8988T (cell line): ENCODE measurements at regions not wholly inside any gene's neighbourhood (a gene's known extent, or its start where the extent isn't known, plus 50 kb on each side); places are given as distances from the start of the nearest gene placed in this dataset.
"Not testable (repeated sequence)": the region's sequence is repeated elsewhere in the genome, so short reads cannot be mapped to it uniquely, and the experiment has no call there.

Experiments used
- DNase-seq: peaks from one replicate; pipeline ENCODE4 v3.0.0; 2011

DNA sequence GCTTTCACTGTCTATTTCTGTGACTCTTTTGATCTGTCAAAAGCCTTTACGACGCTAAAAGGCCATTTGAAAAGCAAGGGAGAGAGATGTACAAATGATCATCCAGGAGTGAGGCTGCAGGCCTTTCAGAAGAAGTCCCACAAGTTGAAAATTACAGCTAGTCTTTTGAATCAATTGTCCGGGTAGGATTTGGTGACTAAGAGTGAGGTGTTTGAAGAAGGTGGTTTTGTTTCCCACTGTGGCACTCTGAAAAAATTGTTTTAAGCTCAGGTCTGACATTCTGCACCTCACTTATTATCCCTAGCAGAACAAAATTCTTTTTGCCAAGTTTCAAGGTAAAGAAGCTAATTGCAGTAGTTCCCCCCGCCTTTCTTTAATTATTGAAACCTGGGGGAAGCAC, 50.8 kb upstream of the TMEM108 start:
- no peak for DNase-seq

DNA sequence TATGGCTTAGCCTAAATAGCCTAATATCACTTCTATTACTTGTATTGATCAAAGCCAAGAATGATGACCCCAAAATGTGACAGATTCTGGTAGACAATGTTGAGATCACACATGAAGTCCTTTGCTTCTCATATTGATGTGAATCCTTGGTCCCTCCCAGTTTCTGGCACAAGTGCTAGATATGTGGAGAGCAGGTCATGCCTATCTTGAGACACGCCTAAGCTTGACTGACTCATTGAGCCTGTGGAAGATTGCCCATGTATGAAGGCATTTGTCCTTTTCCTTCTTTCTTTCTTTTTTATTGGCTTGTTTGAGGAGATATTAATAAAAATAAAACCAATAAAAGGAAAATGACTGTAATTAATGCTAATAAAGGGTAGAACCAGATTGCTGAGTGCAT, 54.0 kb upstream of the TMEM108 start:
- DNase-seq: no peak

- no peak for DNase-seq
Observed at GRCh38 chr3:132983143-132983770, 54.9 kb upstream of the TMEM108 start.

DNA sequence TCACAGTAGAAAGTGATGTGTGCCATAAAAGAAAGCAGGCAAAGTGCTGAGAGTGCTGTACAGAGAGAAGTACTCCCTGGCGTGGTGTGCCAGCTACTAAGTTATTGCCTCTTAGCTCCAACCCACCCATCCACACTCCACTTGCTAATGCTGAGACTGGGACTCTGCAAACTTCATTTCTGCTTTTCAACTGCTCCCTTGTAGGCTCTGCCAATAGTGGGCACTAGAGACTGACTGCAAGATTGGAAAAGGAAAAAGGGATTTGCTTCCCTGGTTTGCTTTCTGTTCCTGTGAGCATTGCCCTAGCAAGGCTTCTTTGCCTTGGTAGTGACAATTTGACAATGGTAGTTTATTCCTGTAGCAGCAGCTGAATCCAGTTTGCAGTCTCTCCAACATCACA, 56.5 kb upstream of the TMEM108 start:
- DNase-seq: no peak

DNA sequence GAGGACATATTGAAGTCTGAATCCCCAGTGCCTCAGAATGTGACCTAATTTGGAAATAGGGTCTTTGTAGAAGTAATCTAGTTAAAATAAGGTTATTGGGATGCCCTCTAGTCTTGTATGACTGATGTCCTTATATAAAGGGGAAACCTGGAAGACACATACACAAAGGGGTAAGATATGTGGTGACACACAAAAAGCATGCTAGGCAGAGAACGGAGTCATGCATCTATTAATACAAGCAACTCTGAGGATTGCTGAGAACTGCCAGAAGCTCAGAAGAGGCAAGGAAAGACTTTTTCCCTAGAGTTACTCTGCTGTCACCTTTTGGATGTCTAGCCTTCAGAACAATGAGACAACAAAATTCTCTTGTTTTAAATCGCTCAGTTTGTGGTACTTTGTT, 58.1 kb upstream of the TMEM108 start:
- no peak for DNase-seq

DNA sequence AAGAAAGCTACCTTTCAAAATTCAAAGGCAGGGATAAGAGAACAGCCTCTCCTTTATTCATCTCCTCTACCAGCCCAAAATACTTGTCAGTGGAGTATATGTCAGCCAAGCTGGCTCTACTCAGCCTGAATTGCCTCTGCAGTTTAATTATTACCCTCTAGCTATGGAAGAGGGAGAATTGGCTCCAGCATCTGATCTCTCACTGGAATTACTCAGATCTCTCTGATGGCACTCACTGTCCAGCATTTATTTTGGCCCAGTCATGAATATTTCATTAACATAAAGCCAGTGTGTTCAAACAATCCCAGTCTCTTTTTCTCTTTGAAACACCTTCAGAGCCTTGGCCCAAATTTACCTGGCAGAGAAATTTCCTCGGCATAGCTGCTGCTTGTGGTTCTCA, 58.6 kb upstream of the TMEM108 start:
- no peak for DNase-seq

- DNase-seq: not testable (repeated sequence)
Observed at GRCh38 chr3:132978946-132979345, 59.2 kb upstream of the TMEM108 start.

- DNase-seq: no peak
Observed at GRCh38 chr3:132978464-132978863, 59.7 kb upstream of the TMEM108 start.

GRCh38 chr3:132974097-132974496, 64.1 kb upstream of the TMEM108 start:
- no peak for DNase-seq

- DNase-seq: no peak
Observed at GRCh38 chr3:132973441-132973840, 64.8 kb upstream of the TMEM108 start.

DNA sequence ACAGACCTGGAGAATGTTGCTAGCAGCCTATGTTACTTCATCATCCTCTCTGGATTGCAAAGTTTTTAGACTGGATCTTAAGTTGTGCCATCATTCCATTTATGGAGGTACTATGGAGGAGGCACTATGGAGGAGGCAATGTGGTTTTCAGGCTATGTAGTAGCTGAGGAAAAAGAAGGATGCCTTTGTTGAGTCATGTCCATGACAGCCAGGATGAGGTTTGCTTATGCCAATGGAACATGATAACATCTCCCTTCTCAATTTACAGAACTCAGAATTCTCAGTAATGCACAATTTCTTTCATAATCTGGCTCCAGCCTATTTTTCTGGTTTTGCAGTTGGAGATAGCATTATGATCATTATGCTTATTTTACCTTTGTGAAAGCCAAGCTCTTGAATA, 65.9 kb upstream of the TMEM108 start:
- DNase-seq: no peak

DNA sequence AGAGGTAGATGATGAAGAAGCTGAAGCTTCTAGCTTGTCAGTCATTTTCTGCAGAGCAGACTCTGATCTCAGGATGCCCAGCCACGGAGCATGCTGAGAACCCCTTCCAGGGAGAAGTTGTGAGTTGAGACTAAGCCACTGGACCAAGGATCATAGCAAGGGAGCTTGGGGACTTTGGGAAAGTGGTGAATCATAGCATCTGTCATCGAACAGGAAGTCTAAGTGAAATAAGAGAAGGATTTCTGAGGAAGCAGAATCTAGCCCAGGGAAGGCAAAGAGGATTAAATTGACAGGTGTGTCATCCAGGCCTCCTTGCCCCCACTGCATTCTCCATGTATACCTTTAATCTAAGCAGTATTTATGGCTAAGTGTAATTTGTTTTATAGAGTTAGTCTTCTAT, 71.8 kb upstream of the TMEM108 start:
- DNase-seq: no peak

- no peak for DNase-seq
Observed at GRCh38 chr3:132964266-132964665, 73.9 kb upstream of the TMEM108 start.

GRCh38 chr3:132963786-132964185, 74.4 kb upstream of the TMEM108 start:
- no peak for DNase-seq

GRCh38 chr3:132961991-132962390, 76.2 kb upstream of the TMEM108 start:
- no peak for DNase-seq

GRCh38 chr3:132953683-132954082, 84.5 kb upstream of the TMEM108 start:
- no peak for DNase-seq

DNA sequence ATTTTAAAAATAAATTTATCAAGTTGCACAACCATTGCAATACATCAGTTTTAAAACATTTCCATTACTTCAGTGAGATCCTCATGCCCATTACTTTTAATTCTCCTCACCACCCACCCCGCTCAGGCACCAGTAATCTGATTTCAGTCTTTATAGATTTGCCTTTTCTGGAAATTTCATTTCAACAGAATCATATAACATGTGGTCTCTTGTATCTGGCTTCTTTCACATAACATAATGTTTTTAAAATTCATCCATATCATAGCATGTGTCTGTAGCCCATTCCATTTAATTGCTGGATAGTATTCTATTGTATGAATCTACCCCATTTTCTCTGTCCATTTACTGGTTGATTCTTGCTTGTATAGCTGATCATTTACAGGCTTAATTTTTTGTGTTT, 110.3 kb upstream of the TMEM108 start:
- no peak for DNase-seq

- no peak for DNase-seq
Observed at GRCh38 chr3:132926098-132926497, 112.1 kb upstream of the TMEM108 start.

DNA sequence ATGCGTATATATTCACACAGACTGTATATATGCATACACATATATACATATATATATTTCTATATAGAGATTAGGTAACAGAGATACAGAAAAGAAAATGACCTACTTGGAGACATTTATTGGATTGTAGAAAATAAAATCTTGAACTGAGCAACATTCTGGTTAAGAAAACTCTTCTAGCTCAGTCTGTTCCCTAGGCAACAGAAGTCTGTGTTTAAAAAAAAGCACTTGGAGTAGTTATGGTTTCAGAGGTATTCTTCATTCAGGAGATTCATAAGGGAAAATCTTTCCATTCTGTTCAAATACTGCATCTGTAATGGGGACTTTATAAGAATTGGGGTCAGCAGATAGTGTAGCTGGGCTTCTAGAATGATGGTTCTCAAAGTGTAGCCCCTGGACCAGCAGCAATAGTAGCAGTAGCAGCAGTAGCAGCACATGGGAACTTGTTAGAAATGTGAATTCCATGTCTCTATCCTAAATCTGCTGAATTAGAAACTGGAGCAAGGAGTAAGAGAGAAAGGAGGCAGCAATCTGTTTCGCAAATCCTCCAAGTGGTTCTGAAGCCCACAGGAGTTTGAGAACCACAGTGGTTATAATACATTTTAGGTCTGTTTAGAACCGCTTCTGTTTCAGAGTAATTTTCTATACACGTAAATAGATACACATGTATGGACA, 112.8 kb upstream of the TMEM108 start:
- DNase-seq: no peak

- no peak for DNase-seq
Observed at GRCh38 chr3:132916096-132916495, 122.1 kb upstream of the TMEM108 start.

DNA sequence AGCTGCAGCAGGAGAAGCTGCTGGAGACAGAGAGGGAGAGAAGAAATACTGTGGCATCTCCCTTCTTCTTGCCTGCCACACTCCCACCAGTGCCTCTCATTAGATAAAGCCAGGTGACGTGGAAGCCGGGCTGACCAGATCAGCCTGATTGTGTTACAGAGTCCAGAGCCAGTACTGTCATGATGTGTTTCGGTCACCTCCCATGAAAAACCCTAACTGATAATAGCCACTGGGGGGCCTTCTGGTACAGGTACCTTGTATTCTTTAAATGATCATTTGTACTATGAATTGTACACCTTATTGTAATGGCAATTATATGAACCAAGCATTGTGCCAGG, 125.8 kb upstream of the TMEM108 start:
- DNase-seq: no peak

DNA sequence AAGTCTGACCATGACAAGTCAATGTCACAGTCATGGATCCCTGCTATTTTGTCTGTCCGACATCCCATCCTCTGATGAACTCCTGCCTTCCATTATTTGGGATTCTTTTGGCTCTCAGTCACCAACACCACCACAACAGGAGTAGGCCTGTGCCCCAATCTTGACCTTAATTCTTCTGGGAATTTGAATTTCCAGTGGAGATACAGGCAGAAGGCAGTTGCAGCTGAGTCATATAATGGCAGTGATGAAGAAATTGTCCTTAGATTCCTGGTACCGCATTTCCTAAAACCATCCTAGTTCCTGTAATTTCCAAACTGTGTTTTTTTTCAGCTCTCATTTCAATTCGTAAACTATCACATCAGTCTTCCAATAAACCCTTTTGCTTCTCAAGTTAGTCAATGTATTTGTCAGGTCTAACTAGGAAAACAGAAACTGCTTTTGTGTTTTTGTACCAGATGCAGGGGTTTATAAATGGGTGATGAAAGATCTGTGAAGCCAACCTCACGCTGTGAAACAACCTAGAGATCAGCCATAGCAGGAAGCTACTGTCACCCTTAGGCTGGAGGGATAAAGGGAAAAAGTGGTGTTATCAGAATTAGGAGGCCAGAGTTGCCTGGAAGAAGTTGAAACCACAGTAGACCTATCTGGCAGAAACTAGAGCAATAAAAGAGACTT, 126.3 kb upstream of the TMEM108 start:
- no peak for DNase-seq

DNA sequence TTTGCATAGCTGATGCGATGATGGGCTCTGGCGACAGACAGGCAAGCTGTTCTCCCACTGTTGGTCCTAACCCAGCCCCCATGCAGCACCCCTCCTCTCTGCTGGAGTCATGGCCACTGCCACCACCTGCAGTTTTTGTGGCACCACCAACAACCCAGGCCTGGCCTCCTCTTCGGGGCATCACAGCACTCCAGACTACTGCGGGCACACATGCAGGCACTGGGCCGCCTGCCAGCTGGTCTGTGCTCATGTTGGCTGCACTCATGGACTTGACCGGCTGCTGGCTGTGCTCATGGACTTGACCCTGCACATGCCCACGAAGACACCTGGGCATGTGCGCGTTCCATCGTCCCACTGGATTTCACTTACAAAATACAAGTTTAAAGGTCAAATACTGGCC, 130.9 kb upstream of the TMEM108 start:
- DNase-seq: no peak

DNA sequence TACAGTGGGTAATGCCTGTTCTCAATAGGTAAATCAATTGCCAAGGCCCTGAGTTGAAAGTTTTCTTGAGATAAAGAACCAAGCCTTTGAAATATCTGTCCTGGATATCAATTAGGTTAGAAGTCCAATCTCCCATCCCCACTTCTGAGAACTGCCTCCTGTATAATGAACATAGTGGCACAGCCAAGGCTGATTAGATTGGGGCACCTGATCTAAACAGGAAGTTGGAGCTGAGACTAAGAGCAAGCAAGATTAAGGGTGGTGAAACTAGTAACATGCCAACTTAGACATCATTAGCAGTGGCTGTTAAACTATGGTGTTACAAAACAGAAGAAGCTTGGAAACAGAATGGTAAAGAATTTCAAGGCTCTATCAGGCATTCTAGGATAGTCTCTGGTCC, 137.7 kb upstream of the TMEM108 start:
- no peak for DNase-seq

DNA sequence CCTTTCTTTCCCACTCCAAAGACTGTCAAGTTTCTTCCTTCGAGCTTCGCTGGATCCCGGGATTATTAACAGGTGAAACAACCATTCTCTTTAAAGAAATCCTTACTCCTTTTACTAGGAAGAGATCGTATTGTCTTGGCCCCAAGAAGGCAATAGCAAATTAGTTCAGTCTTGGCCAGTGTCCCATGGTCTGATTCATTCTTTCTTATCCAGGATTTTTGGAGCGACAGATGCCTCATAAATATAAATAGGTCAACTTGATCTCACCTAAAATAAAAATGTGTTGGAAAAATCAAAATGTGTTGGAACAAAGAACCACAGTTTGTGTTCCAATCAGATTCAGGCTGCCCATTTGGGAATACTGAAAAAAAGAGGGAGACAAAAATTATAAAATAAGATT, 140.1 kb upstream of the TMEM108 start:
- no peak for DNase-seq
